NCI-H128 (cell line): ENCODE measurements at regions not wholly inside any gene's neighbourhood (a gene's known extent, or its start where the extent isn't known, plus 50 kb on each side); places are given as distances from the start of the nearest gene placed in this dataset.

Source experiments
- DNase-seq: peaks from one replicate; lab custom pipeline; 2025; ENCODE audit not compliant: unreplicated experiment; lab: John Stamatoyannopoulos, UW

DNA sequence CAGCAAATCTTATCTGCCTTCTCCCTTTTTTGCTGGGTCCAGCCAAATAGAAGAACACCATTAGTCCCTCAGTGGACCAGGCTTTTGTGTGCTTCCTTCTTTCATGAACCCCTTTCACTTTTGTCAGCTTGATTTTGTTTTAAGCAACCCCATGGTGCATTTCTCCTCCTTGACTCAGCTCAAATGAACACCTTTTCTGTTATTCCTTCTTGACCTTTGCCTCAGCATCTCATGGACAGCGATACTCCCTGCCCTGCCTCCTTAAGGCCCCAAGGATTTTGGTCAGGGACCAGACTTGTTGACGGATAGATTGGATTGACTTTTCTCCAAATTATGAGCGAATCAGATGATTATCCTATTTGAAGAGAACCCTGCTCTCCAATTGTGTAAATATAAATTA, 356.6 kb upstream of the USP24 start:
- DNase-seq: no peak

DNA sequence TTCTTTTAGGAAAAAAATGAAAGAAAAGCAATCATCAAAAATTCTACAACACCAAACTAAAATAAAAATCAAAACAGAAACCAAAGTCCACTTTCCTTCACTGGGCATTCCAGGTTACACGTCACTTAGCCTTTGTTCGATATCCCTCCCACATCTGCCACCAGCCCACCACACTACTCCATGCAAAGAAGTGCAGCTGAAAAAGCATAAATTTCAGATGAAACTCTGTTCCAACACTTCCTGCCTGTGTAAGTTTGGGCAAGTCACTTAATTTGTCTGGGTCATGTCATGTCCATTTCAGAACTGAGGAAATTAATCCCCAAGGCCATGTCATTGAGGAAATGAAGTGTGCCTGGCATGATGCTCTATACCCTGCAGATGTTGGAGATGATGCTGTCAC, 354.3 kb upstream of the USP24 start:
- DNase-seq: no peak

DNA sequence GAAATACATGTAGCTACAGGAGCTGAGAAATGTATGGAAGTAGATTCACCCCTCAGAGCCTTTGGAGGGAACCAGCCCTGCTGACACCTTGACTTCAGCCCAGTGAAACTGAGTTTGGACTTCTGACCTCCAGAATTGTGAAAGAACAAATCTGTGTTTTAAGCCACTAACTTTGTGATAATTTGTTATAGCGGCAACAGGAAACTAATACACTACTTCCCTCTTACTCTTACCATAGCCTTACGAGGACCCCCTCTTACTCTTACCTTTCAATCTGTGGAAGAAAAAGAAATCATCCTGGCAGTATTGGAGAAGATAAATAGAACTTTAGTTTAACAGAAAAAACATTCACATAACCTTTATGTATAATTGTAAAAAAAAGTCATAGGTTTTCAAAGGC, 353.6 kb upstream of the USP24 start:
- DNase-seq: no peak

DNA sequence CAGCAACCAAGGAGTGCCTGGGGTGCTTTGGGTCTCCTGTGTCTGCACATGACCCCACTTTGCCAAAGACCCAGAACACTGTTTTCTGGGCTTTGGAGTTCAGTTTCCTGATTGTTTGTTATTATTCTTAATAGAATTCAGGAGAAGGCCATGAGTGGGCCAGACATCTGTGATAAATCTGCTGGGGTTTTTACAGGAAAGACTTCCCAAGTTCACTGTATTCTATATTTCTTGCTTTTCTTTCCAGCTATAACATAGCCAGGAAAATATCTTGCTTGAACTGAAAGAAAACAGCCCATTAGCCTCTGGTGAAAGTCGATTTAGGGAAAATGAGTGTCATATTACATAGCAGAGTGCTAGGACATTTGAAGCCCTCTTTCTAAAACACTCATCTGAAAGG, 345.1 kb upstream of the USP24 start:
- DNase-seq: no peak

DNA sequence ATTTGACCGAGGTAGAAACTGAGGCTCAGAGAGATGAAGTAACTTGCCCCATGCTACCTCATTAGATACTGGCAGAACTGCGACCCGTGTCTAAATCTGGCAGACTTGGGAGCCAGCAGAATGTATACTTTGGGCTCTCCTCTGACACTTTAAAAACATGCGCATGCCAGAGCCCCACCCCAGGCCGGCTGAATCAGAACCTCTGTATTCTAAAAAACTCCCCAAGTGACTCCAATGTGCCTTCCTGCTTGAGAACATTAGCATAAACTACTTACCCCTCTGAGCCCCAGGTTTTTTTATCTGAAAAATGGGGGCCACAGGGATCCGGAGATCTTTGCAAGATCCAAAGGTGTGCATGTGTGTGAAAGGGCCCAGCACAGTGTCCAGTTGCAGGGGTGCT, 344.7 kb upstream of the USP24 start:
- DNase-seq: no peak

DNA sequence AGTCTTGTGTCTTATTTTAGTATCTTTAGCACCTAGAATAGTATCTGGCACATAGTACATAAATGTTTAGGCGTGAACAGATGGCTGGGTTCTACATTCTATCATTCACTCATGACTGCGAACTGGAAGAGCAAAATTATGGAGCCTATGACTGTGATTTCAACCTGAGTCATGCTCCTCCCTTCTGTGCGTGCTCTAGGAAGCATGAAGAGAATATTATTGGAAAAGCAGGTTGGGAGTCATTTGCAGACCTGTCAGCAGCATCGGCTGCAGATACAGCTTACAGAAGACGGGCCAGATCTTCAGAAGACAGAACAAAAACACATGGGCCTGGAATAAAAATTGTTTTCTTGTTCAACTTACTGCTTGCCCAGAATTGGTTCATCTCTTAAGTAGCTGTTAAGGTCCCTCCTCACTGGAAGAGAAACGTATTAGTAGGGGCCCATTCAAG, 344.0 kb upstream of the USP24 start:
- DNase-seq: no peak

DNA sequence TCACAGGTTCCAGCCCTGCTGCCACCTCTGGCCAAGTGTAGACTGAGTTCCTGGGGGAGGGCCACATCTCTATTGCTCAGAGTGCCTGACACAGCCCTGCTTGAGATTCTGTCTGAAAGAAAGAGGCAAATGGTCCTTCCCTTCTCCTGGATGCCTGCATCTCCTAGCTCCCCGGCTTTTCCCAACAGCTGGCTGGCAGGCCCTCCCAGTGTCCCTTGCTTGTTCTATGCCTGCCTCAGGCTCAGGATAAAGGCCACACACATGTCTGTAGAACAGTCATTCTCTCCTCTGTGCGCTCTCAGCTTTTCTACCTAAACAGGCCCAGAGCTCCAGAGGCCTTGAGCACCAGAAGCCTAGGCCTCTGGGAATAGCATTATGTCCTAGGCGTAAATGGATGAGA, 343.4 kb upstream of the USP24 start:
- DNase-seq: no peak

DNA sequence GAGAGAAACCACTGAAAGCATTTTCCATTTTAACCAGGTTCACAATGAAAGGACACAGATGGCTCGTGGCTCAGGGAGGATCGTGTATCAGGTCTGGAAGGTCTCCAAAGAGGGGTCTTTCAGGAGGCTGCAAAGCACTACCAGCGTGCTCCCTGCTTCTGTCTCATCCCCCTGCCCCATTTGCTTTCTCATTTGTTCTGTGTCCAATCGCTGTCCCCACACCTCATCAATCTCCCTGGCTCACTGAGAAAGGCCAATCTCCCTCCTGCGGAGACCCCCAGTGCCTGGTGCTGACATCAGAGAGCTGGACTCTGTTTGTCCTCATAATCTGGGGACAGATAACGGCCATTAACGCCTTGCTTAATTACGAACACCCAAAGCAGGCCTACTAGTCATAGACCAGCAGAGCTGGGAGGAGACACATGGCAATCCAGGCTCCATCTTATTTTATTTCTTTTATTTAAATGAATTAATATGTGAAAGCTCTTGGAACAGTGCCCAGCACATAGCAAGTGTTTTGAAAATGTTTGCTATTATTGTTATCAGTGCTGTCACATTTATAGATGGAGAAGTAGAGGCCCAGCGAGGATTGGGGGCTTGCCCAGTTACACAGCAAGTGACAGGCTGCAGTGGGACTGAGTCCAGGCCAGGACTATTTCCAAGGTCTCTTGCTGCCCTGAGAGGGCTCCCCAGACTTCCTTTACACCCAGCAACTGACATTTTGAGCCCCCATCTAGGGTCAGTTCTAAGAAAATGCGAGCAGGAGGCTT, 341.0 kb upstream of the USP24 start:
- DNase-seq: no peak

DNA sequence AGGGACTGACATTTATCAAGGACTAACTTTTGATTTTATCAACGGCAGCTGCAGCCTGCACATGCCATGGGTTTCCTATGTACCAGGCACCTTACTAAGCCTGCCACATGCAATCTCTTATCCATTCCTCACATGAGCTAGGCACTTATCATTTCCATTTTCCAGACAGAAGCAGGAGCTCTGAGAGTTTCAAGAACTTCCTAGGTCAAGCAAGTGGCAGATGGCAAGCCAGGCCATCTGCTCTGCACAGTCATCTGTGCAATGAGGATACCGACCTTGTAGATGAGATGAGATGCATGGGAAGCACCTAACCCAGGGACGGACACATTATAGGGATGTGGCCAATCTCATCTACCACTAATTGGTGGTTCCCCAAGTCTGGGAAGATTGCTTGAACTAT, 339.4 kb upstream of the USP24 start:
- DNase-seq: no peak

DNA sequence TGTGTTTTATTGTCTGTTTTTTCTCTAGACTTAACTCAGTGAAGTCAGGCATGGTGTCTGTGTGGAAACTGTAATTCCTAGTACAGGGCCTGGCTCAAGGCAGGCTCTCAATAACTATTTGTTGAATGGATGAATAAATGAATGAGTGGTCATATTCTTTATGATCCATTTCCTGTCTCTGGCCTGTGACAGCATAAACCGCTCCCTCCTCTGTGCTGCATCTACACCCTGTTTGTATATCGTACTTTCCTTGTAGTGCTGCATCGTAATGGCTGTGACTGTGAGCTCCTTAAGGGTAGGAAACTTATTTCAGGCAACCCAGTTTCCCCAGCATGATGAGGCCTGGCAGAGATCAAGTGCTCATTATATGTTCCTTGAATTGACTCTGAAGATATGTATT, 337.5 kb upstream of the USP24 start:
- DNase-seq: no peak

DNA sequence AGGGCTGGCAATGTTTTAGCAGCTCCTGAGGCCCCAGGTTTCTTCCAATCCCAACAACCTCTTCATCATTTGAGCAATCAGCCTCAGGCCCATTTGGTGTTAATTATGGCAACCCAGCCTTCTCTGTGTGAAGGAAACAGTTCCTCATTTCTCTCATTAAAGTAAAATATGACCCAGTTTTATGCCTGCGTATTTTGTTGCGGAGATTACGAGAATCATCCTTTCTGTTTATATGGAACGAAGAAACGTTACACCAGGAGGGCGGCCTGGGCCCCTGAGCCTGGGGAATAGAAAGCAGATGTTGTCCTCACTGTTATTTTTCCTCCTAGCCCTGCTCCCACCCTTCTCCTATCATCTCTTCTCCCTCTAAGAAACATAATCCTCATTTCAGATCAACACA, 332.2 kb upstream of the USP24 start:
- DNase-seq: no peak

DNA sequence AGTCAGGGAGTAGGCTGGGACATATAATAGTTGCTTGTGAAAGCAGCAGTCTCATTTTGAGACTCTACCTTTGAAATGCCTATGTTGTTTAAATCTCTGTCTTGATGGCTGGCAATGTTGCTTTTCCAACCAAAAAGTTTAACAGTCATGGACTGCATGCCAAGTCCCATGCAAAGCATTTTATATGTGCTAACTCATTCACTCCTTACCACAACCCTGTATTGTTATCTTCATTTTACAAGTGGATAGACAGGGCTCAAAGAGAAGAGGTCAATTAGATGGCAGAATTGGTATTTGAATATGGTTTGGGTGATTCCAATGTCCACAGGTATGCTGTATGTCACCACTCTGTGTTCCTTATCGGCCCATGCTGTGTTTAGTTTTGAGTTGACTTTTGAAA, 331.4 kb upstream of the USP24 start:
- DNase-seq: no peak

DNA sequence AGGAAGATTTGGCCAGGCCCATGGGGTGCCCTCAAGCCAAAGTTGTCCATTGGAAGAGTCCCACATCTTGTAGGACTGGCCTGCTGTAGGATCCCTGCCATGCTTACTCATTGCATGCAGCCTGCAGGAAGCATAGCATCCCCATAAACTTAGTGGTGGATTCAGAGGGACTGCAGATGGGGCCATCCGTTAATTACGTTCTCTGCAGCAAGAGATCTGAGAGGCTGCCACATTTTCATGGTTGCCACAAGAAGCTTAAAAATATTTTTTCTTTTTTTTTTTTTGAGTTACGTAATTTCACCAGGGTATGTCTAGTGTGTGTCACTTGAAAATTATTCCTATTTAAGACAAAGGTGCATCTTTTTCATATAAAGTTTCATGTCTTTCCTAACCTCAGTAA, 329.7 kb upstream of the USP24 start:
- DNase-seq: no peak

DNA sequence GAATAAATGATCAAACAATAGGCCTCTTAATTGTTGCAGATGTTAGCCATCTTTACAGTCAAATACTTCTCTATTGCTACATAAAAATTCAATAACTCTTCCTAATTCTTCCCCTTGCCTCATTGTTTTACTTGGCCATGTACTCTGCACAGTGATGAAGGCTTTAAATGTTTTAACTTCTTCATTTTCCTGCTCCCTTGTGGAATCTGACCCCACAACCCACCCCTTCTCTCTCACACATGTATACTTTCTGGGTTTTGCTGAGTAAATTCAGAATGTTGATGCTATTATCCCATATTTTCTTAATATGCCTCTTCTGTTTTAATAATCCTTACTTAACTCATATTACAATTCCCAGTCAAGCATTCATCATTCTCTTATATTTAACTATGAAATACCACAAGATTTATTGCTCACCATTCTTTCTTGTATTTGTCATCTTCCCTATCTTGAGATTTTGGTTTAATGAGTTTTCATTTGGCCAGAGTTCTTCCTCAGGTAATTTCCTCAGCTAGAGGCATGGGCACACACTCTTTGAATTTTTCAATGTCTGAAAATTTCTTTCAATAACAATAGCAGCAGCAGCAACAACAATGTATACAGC, 327.8 kb upstream of the USP24 start:
- no peak for DNase-seq

DNA sequence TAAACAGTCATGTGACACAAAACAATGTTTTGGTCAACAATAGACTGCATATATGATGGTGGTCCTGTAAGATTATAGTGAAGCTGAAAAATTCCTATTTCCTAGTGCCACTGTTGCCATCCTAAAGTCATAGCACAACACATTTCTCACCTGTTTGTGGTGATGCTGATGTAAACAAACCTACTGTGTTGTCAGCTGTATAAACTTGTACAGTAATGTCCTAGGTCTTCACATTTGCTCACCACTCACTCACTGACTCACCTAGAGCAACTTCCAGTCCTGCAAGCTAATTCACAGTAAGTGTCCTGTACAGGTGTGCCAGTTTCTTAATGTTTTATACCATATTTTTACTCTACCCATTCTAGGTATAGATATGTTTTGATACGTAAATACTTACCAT, 326.1 kb upstream of the USP24 start:
- DNase-seq: no peak

DNA sequence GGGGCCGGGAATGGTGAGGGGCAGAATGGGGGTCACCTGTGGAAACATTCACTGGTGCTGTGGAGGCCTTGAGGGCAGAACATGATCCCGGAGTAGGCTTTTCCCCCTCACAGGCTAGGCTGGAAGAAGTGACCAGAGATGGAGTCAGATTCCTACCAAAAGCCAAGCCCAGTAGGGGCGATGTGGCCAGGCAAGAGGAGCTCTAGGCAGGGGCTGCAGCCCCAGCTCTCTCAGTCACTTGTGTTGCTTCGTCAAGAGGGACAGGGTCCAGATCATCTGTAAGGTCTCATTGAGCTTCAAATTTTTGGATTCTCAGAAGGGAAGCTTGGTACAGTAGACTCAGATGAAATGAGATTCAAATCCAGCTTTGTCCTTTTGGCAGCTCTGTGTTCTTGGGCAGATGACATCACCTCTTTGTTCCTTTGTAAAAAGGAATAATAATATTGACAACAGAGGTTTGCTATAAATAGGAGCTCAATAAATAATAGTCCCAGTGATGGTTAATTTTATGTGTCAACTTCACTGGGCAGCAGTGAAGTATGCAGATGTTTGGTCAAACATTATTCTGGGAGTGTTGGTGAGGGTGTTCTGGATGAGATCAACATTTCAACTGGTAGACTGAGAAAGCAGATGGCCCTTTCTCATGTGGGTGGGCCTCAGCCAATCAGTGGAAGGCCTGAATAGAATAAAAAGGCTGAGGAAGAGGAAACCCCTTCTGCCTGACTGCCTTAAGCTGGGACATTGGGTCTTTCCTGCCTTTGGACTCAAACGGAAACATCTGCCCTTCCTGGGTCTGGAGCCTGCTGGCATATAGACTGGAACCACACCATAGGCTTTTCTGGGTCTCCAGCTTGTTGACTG, 324.7 kb upstream of the USP24 start:
- DNase-seq: no peak

DNA sequence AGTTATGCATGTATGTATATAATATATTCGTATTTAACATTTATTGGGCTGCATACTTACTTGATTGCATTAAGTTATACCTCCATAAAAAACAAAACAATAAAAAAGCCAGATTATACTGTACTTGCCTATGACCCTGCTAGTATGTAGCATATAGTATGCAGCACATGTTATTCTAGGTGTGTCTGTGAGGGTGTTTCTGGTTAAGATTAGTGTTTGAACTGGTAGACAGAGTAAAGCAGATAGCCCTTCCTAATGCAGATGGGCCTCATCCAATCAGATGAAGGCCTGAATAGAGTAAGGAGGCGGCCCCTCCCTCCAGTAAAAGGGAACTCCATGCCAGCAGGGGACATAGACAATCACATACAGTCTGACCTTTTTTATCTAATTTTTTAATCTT, 323.3 kb upstream of the USP24 start:
- no peak for DNase-seq

DNA sequence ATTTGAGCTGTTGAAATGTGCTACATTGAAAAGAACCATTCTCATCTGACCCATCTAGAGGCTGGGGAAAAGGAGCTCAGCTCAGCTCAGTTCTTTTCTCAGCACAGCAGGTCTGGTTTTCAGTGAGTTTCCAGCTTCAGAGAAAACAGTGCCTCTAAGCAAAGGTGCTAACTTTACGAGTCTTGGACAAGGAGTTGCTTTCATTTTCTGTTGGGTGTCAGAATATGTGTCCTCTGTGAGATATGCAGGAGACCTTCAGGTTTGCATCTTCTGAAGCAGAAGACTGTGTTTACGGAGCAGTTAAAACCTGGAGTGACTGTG, 321.3 kb upstream of the USP24 start:
- no peak for DNase-seq

DNA sequence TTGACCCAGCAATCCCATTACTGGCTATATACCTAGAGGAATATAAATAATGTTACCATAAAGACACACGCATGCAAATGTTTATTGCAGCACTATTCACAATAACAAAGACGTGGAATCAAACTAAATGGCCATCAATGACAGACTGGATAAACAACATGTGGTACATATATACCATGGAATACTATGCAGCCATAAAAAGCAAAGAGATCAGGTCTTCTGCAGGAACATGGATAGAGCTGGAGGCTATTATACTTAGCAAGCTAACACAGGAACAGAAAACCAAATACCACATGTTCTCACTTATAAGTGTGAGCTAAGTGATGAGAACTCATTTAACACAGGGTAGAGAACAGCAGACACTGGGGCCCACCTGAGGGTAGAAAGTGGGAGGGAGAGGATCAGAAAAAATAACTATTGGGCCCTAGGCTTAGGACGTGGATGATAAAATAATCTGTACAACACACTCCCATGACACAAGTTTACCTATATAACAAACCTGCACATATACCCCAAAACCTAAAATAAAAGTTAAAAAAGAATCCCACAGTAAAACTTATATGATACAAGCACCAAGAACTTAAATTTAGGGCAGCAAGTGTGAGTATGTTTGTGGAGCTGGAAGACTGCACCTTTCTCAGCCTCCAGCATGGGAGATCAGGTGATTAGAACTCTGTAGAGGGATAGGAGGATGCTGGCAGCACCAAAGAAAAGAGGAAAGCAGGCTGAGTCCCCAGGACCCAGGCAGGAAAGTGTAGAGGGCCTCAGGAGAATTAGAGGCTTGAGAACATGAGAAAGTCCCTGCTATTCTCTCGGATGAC, 320.8 kb upstream of the USP24 start:
- no peak for DNase-seq

DNA sequence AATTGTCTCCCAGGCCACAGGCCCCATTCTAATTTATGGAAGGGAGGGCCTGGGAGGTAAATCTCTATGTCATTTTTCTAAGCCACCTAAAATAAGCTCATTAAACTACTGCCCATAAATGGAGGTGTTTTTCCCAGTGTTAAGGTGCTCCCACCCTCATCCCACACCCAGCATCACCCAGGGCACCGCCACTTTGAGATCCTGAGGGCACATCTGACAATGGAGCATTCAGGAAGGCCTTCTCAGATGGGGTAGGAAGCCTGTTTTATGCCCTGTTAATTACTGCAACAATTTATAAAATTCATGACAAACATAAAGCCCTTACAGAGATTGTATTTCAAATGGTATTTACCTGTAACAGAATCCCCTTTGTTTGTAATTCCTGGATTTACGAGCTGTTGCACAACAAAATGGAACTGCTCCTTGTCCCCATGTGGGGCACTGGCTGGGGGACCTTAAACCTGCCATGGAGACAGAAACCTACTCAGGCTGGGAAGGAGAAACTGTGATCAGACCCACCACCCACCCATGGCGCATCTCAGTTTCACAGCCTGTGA, 319.5 kb upstream of the USP24 start:
- no peak for DNase-seq

DNA sequence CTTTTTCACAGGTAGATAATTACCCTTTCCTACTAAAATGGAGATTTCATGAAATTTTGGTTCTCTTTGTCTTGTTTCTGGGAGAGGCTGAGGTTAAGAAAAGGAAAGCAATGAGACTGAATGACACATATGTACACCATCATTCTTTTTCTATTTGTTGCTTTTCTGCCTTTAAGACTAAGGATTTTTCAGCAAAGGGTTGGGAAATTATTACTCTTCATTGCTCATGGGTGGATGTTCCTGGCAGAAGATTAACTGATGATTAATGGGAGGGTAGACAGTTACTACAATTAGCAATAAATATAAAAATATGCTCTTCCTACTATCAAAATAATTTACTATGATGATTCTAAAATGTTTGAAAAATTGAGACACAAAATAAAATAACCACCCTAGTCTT, 316.5 kb upstream of the USP24 start:
- no peak for DNase-seq
